HS-5 (cell line): ENCODE measurements at regions not wholly inside any gene's neighbourhood (a gene's known extent, or its start where the extent isn't known, plus 50 kb on each side); places are given as distances from the start of the nearest gene placed in this dataset.

Source experiments
- DNase-seq: peaks from one replicate; pipeline ENCODE4 v3.0.0-alpha.2; 2012; ENCODE audit warnings: low read depth

DNA sequence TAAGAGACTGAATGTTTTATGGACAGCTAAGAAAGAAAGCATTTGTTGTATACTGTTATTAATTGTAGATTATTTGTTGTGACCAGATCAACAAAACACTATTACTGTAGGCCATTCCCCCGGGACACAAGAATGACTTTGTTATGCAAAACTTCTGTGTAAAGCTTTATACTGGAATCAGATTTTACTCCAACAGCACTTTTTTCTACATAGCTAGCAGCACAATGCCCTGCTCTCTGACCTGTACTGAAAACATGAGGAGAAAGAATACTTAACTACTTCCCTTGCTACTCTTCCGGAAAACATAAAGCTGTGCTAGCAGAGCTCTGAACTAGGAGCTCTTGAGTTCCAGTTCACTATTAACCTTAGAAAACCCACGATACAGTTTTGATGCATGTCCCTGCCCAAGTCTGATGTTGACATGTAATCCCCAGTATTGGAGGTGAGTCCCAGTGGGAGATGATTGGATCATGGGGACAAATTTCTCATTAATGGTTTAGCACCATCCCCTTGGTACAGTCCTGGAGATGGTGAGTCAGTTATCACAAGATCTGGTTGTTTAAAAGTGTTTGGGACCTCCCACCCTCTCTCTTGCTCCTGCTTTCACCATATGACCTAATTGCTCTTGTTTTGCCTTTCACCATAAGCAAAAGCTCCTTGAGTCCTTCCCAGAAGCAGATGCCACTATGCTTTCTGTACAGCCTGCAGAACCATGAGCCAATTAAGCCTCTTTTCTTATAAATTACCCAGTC lies 601.1 kb upstream of the PIK3C3 start:
- no peak for DNase-seq

DNA sequence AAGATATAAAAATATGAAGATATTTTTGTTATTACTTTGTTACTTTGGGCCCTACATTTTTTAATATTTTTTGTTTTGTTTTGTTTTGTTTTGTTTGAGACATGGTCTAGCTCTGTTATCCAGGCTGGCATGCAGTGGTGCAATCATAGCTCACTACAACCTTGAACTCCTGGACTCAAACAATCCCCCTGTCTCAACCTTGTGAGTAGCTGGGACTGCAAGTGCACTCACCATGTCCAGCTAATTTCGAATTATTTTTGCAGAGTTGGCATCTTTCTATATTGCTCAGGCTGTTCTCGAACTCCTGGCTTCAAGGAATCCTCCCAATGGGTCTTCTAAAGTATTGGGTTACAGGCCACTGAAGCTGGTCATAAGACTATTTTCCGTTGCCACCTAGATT lies 603.6 kb upstream of the PIK3C3 start:
- DNase-seq = no peak

DNA sequence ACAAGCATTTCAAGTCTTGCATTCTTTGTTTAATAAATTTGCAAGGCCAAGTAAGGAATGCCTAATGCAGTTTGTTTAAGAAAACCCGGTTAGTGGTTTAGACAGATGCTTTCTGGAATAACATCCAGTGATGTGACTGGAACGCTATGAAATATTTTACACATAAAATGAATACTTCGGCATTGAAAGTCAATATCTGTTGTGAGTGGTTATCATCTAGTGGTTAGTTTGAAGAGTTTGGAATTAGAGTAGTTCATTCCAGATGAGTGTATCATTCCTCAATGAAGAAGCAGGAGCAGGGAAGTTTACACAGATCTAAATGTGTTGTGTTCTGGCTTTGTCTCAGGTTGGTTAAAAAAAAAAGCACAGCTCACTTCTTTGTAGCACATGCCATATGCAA lies 608.0 kb upstream of the PIK3C3 start:
- peak; percentile 63 for DNase-seq

DNA sequence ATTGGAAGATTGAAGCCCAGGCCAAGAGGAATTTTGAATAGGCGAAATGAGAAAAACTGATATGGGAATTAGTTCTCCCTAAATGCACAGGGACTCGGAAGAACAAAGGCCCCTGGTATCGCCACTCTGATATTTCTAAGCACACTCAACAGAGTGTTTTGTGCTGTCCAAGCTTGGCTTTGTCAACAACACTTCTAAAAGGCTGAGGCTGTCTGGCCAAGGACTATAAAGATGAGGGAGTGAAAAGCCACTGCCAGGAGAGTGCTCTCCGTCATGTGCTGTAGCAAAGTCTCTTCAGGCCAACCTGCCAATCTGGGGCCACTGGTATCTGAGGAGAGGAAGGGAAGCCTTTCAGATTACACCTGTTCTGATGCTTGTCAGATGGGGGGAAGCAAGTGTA lies 611.2 kb upstream of the PIK3C3 start:
- no peak for DNase-seq

DNA sequence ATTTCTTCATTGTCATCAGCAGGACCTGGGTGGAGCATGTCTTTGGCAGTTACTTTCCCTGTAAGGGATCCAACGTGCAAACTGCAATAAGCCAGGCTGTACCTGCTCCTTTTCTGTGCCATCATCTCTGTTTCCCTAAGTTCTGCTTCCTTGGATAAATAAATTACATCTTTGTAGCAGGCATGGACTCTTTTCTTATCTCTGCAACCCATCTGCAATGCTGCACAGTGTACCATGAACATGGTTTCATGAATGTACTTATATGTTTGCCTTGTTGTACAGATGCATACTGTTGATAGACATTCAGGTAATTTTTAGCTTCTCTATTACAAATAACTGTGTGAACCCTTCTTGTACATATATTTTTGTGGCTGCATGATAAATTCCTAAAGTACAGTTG lies 616.7 kb upstream of the PIK3C3 start:
- no peak for DNase-seq

DNA sequence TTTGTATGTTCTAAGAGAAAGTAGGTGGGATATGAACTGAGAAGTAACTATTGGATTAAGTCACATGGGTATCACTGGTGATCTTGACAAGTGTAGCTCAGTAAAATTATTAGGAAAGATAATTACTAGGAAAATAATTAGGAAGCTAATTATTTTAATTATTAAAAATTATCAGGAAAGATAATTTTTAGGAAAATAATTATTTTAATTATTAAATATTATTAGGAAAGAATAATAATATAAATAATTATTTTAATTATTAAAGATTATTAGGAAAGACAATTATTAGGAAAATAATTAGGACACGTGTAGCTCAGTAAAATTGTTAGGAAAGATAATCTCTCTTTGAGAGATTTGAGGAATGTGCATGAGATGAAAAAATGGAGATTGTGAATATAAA lies 623.4 kb upstream of the PIK3C3 start:
- DNase-seq = no peak

DNA sequence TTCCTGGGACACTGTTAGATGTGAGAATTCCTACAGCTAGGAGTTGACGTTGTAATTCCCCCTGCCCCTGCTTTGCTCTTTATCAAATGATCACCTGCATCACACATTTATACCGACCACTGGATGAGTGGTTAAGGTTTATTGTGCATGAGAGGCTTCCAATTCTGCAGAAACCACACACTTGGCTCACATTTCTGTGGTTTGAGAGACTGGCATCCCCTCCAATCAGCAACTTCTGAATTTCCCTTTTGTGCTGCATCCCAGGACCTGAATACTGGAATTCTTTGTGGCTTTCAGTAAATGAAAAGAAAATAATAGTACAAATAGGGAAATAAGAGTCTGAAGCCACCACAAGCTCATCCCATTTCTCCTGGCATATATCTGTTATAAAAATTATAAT lies 628.7 kb upstream of the PIK3C3 start:
- peak; percentile 15 for DNase-seq

DNA sequence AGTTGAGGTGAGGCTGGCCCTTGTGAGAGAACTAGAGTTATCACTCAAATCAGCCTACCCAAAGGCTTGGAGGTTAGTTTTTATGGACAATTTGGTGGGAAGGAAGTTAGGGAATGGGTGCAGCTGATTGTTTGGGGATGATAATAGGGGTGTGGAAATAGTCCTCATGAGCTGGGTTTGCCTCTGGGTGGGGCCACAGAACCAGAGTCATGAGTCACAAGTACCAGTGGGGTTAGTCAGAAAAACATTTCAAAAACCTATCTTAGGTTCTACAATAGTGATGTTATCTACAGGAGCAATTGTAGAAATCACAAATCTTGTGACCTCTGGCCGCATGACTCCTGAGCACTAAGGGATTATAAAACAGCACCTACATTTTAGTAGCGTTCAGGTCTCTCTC lies 630.1 kb upstream of the PIK3C3 start:
- peak; percentile 46 for DNase-seq

DNA sequence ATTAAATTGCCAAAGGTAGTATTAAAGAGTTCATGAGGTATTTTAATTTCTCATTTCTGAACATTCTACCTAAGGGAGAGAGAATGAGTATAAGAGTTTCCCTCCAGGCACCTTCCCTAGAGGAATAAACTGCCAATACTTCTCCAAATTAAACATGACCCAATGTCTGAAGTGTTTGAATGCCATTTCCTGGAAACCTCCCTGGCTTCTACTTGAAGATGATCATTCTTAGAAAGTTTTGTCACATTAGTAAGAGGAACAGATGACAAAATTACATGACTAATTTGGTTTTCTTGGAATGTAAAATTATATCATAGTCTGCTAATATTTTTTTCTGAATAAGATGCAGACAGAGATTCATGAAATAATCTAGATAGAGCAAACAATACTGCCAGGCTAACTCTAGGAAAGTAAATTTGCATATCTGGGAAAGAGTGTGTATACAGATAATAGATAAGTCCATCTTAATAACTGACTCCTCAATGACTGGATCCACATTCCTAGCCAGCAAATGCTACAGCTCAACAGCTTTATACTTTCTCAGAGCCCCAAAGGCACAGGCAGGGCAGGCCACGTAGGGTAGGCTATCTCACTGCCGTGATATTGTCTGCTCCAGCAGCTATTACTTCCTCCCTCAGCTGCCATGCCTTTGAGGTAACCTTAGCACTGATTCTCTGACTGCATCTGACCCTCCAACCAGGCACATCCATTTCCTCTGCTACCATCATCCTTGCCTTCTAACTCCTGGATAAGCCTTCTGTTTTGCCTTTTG lies 630.8 kb upstream of the PIK3C3 start:
- DNase-seq = peak; percentile 29

DNA sequence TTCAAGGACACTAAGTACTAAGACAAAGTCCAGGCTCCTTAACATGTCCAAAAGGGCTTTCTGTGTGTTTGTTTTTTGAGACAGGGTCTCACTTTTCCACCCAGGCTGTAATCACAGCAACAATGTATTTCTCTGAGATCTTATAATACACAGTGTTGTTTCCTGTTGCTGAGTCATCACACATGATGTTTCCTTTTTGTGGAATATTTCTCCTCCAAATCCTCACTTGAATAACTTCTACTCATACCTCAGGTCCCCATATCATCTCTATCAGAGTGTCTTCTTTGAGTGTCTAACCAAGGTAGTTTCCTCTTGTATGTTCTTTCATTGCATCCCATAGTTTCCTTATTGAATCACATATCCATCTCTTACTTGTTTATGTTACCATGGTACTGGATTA lies 632.0 kb upstream of the PIK3C3 start:
- no peak for DNase-seq

DNA sequence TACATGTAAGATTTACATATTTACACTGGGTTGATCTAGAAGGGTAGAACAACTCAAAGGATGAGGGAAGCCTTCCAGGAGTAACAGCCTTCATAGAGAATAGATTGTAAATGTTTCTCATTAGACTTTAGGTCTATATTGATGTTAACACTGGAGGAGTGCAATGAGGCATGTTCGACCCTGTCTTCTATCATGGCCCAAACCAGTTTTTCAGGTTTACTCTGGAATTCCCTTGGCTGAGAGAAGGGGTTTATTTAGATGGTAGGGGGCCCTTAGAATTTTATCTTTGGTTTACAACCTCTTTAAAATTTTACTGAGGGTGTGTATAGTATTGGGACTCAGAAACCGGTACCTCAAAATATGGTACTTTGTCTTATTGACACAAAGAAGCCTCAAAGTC lies 634.9 kb upstream of the PIK3C3 start:
- no peak for DNase-seq

DNA sequence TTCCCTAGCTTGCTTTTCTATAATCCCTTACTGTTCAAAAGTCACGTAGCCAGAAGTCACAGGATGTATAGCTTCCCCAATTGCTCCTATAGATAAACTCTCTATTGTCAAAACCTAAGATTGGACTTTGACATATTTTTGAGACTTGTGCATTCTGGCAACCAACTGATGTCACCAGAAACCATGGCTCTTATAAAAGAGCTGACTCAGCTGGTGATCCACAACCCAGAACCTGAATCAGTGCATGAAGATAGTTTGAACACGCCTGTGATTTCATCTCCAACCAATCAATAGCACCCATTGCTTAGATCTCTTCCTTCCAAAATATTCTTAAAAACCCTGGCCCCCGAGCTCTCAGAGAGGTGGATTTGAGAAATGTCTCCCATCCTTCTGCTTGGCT lies 639.9 kb upstream of the PIK3C3 start:
- DNase-seq = no peak

DNA sequence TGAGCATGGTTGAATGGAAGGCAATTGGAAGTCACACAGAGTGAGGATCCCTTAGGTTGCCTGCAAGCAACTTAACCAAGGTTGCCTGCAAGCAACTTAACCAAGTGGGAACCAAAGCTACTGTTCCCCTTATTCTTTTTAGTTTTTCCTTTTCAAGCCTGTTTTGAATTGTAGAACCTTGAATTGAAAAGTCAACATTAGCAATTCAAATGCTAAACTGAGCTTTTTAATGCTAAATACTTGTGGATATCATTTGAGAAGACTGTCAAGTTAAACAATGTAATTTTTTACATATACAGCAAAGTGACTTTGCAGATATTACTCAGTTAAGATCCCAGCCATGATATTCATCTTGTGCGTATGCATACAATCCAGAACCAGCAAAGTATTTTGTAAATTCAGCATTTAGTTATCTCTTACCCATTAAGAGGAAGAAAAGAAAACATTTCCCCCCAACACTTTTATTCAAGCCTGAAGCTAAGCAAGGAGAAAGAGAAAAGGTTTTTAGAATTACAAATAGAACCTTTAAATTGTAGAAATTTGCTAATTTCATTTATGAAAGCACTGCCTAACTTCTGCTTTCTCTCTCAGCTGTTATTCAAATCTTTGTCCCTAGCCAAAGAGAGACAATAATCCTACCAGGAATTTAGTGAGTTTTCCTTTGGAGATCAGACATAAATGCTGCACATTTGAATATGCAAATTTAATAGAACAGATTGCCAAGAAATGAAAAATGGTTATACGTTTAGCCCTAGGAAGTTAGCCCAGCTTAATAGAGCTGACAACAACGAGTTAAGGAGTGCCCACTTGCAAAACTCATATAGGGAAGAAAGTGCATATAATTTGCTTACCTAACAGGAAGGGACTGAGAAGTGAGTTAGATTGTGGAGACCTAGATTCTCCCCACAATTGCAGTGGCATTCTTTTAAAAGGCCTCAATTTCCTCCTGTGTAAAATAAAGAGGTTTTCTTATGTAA lies 643.2 kb upstream of the PIK3C3 start:
- no peak for DNase-seq

DNA sequence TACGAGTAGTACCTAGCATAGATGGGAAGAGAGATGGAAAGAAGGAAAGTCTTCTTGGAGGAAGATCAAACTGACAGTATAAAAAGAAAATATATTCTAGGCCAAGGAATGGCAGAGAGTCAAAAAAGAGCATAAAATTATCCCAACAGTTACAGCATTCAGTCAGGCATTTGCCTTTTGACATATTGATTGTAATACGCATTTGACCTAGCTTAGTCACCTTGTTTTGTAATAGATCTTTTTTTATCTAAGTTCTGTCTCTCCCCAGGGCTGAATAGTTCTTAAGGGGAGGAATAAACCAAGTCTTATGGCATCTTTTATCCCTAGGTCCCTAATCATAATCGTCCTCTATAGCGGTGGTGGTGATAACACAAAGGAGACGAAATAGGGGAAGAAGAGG lies 657.3 kb upstream of the PIK3C3 start:
- DNase-seq = no peak

DNA sequence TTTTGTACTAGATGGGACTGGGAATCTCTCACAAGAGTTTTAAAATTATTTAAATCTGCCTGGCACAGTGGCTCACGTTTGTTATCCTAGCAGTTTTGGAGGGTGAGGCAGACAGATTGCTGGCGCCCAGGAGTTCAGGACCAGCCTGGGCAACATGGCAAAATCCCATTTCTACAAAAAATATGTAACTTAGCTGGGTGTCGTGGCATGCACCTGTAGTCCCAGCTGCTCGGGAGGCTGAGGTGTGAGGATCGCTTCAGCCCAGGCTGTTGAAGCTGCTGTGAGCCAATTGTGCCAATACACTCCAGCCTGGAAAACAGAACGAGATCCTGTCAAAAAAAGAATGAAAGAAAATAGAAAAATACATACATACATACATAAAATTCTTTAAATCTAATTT lies 685.7 kb upstream of the PIK3C3 start:
- no peak for DNase-seq

DNA sequence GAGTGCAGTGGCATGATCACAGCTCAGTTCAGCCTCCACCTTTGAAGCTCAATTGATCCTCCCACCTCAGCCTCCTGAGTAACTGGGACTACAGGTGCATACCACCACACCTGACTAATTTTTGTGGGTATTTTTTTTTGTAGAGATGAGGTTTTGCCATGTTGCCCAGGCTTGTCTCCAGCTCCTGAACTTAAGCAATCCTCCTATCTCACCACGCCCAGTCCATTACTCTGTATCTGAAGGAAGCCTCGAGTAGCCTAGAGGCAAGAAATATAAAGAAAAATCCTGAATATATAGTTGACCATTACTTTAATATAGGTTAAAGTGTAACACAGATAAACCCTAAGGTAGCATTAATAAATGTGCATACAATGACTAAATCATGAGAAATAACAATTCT lies 686.8 kb upstream of the PIK3C3 start:
- no peak for DNase-seq

DNA sequence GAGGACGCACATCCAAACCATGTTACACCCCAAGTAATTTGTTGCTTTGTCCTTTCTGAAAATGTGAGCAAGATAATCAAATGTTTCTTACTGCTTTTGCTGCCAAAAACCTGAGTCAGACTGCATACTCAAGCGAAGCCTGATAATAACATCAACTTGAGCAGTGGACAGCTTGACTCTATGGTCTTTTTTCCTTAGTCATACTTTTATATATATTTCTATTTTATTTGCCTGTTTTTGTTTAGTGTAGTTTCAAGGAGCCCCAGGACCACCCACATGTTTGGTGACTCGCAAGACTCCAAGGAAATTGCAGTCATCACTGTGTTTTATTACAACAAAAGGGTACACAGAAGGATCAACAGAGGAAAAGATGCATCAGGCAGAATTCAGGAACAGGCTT lies 688.4 kb upstream of the PIK3C3 start:
- no peak for DNase-seq

DNA sequence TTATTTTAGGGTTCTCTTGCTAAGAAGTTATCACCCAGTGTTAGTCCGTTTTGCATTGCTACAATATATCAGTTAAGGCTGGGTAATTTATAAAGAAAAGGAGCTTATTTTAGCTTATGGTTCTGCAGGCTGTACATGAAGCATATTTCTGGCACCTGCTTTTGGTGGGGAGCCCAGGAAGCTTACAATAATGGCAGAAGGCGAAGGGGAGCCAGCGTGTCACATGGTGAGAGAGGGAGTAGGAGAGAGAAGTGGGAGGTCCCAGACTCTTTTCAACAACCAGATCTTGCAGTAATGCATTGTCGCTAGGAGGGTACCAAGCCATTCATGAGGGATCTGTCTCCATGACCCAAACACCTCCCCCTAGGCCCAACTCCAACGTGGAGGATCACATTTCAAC lies 688.8 kb upstream of the PIK3C3 start:
- no peak for DNase-seq

DNA sequence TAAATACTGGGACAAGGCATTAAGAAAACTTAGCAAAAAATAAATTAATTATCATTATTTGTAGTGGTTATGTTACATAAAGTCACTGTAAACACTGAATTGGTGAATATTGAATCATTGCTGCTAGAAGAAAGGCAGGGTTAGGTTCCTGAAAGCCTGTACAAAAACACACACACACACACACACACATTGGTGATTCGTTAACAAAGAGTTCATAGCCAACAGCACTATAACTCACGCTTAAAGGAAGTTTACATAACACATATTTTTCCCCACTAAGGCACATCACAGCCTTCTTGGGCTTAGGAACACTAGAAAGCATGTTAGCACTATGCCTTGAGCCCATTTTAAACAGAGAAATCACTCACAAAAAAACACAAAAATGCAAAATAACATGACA lies 690.0 kb upstream of the PIK3C3 start:
- no peak for DNase-seq

DNA sequence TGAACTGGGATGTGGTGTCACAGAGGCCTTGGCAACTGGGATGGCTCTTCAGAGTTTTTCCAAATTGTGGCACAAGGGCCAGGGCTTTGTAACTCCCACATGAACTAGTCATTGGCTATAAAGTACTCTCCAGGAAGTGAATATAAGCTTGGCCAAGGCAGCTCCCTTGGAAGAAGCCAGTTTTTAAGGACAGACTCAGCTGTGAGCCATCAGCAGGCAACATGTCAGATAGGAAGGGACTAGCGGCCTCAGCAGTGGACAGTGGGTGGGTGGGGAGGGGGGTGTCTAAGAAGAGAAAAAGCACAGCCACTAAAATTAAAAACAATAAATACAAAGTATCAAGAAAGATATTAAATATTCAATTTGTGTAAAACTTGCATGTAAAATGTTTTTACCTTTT lies 691.1 kb upstream of the PIK3C3 start:
- DNase-seq = no peak

DNA sequence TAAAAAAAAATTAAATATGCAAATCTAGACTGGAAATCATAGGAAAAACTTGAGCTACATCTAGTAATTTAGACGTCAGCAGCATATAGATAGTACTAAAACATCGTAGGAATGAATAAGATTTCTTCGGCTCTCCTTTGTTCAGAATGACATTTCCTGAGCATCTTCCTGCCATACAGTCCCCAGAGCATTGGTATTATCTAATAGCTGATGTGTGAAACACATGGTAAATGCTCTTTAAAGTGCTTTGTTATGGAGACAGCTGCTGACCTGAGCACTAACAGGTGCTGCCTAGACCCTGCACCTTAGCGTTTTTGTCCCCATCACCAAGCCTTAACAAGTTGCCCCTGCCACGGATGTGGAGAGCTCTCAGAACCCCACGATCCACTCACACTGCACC lies 692.3 kb upstream of the PIK3C3 start:
- DNase-seq = no peak

DNA sequence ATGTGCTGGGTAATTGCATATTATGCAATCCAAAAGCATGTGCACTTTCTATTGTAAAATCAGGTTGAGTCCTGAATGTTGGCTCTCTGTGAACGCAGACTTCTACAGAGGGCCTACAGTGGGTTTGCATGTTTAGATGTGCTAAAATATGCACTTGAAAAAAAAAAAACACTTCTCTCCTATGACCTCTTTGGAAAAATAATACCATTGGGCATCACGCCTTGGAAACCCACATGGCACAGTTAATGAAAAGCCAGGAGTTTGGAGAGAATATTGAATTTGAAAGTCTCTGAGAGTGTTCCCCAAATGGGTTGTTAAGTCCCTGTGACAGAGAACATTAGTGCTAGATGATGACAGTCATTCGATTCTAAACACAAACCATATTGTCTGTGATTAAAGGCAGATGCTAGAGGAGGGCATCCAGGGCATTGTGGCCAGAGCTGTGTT lies 710.4 kb upstream of the PIK3C3 start:
- DNase-seq = no peak

DNA sequence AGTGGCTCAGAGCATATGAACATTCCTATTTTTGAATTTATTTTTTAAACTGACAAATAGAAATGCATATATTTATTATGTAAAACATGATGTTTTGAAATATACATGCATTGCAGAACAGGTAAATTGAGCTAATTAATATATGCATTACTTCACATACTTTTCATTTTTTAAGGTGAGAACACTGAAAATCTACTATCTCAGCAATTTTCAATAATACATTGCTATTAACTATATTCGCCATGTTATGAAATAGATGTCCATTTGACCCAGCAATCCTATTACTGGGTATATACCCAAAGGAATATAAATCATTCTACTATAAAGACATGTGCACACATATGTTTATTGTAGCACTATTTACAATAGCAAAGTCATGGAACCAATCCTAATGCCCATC lies 717.7 kb upstream of the PIK3C3 start:
- no peak for DNase-seq
